Activated CD8-positive, alpha-beta memory T cell treated with anti-CD3 and anti-CD28 coated beads for 4 hours (primary cell): ENCODE measurements at regions not wholly inside any gene's neighbourhood (a gene's known extent, or its start where the extent isn't known, plus 50 kb on each side); places are given as distances from the start of the nearest gene placed in this dataset.

Experiments
- DNase-seq, 2 donors: peaks; one replicate each; pipeline ENCODE4 v3.0.0-alpha.2; 2020; ENCODE audit warnings: low read depth in 2 of 2

- DNase-seq: no peak
Observed at GRCh38 chr13:31929031-31929770, 102.4 kb upstream of the FRY start.

- DNase-seq: no peak
Observed at GRCh38 chr13:31930490-31930889, 101.1 kb upstream of the FRY start.

GRCh38 chr13:31930901-31931522 lies 100.6 kb upstream of the FRY start:
- no peak for DNase-seq

GRCh38 chr13:31937436-31937835 lies 94.1 kb upstream of the FRY start:
- no peak for DNase-seq

- no peak for DNase-seq
Observed at GRCh38 chr13:31940076-31940475, 91.5 kb upstream of the FRY start.

- no peak for DNase-seq
Observed at GRCh38 chr13:31943591-31943990, 88.0 kb upstream of the FRY start.

- DNase-seq: no peak
Observed at GRCh38 chr13:31944262-31945160, 87.1 kb upstream of the FRY start.

GRCh38 chr13:31945202-31945961 lies 86.2 kb upstream of the FRY start:
- DNase-seq: no peak

- no peak for DNase-seq
Observed at GRCh38 chr13:31946091-31946770, 85.3 kb upstream of the FRY start.

- DNase-seq: no peak
Observed at GRCh38 chr13:31947105-31947504, 84.5 kb upstream of the FRY start.

GRCh38 chr13:31947506-31947905 lies 84.1 kb upstream of the FRY start:
- DNase-seq: no peak

GRCh38 chr13:31949486-31949885 lies 82.1 kb upstream of the FRY start:
- no peak for DNase-seq

GRCh38 chr13:31950111-31950815 lies 81.3 kb upstream of the FRY start:
- DNase-seq: no peak

- DNase-seq: no peak
Observed at GRCh38 chr13:31951215-31951678, 80.3 kb upstream of the FRY start.

- DNase-seq: no peak
Observed at GRCh38 chr13:31952641-31953380, 78.8 kb upstream of the FRY start.

GRCh38 chr13:31955101-31955500 lies 76.5 kb upstream of the FRY start:
- no peak for DNase-seq

GRCh38 chr13:31955741-31956140 lies 75.8 kb upstream of the FRY start:
- DNase-seq: no peak

- DNase-seq: no peak
Observed at GRCh38 chr13:31956980-31957644, 74.5 kb upstream of the FRY start.

- no peak for DNase-seq
Observed at GRCh38 chr13:31957772-31958171, 73.8 kb upstream of the FRY start.
